Mucosa of stomach (tissue), 1 donor: ENCODE measurements at regions not wholly inside any gene's neighbourhood (a gene's known extent, or its start where the extent isn't known, plus 50 kb on each side); places are given as distances from the start of the nearest gene placed in this dataset.

ENCODE experiments used
- H3K27me3 ChIP-seq: one replicate; pipeline ENCODE4 v1.7.0; 2013; ENCODE audit warnings: mild to moderate bottlenecking, low read length; ENCODE audit not compliant: control insufficient read depth, insufficient read depth
- H3K36me3 ChIP-seq: one replicate; pipeline ENCODE4 v1.7.0; 2013; ENCODE audit warnings: low read length; ENCODE audit not compliant: control insufficient read depth, insufficient read depth
- H3K4me1 ChIP-seq: one replicate; pipeline ENCODE4 v1.7.0; 2013; ENCODE audit warnings: mild to moderate bottlenecking, low read length; ENCODE audit not compliant: control insufficient read depth, insufficient read depth
- H3K4me3 ChIP-seq: one replicate; pipeline ENCODE4 v1.7.0; 2013; ENCODE audit warnings: low read length
- H3K9ac ChIP-seq: one replicate; pipeline ENCODE4 v1.7.0; 2013; ENCODE audit warnings: mild to moderate bottlenecking, low read length, moderate library complexity
- H3K9me3 ChIP-seq: one replicate; pipeline ENCODE4 v1.7.0; 2013; ENCODE audit warnings: mild to moderate bottlenecking, low read length, moderate library complexity; ENCODE audit not compliant: control insufficient read depth
- donor health status: Pancreatic carcinoma.

DNA sequence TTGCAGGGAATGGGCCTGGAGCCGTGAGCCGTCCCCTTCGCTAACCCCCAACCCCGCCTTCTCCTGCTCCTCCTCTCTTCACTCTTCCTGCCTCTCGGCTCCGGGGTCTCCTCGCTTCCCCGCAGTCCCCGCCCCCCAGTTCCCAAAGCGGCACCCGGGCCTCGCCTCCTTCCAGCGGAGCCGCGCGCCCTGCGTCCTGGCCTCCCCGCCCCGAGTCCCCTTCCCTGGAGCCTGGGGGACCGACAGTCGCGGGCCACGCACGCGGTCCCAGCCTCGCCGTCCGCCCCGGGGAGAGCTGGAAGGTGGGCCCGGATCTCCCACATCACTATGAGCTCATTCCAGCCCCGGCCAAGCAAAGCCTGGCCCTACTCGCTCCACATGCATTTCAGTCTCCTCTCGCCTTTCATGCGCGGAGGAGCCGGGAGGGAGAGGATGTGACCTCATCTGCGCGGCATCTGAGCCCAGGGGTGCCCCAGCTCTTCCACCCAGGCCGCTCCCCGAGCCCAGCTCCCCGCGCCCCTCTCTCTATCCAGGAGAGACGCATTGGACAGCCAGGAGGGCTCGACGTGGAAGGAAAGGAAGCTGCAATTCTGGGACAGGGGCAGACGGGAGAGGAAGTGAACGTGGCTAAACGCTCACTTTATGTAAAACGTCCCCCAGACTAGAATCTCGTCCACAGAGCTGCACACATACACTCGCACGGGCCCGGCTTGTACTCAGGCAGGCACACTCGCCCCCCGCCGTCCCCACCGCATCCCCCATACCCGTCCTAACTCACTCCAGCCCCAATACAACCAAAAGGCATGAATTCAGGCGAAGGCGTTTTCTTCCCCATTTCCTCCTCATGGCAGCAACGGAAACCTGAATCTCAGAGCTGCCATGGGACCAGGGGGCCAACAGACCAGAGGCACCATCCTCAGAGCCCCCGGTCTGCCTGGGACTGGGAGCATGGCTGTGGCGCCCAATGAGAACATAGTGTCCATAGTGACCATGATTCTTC is 108.7 kb upstream of the CCND2 start:
- Histone ChIP-seq H3K9ac (peak overlapping the region; percentile 42), H3K27me3 (peaks cover 15% of the 10 kb centered on the region), H3K9me3 (no peaks in the 10 kb centered on the region), H3K4me3 (no peak overlapping the region), H3K36me3 (no peaks in the 10 kb centered on the region), H3K4me1 (no peaks in the 10 kb centered on the region)

DNA sequence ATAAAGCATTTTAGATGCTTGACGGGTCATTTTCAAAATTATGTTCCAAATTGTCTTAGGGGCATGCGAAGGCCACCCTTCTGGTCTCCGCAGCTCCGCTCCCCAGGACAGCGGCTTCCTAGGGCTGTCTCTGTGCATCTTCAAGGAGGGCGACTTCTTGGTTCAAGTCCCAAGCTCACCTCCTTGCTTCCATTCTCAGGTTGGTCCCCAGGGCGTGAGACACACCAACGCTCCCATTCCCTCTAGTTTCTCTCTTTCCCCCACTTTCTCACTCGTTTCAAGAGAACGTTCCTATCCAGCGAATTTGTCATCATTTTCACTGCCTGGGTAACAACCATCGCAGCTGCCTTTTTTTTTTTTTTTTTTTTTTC is 109.4 kb upstream of the CCND2 start:
- Histone ChIP-seq H3K4me1 (no peaks in the 10 kb centered on the region), H3K4me3 (no peak overlapping the region), H3K27me3 (peaks cover 15% of the 10 kb centered on the region), H3K36me3 (no peaks in the 10 kb centered on the region), H3K9me3 (no peaks in the 10 kb centered on the region), H3K9ac (peak overlapping the region; percentile 42)

DNA sequence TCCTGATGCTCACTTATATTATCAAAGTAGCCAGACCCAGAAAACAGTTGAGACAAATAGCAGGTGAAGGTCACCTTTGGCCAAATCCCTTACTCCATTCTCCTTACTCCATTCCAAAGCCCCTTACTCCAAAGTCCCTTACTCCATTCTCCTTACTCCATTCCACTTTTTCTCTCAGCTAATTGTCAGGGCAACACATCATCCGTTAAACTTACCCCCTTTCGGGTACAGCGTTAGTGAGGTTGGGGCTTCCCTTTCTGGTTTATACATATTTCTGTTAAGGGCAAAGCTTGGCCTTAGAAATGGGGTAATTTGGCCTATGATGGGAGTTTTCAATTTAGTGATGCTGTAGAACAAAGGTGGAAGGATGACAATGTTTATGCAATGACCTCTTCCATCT is 111.8 kb upstream of the CCND2 start:
- no peak overlapping the region for H3K9ac ChIP-seq
- H3K36me3 ChIP-seq = no peaks in the 10 kb centered on the region
- H3K27me3 ChIP-seq = peaks cover 15% of the 10 kb centered on the region
- no peaks in the 10 kb centered on the region for H3K9me3 ChIP-seq
- H3K4me1 ChIP-seq = no peaks in the 10 kb centered on the region
- no peak overlapping the region for H3K4me3 ChIP-seq

DNA sequence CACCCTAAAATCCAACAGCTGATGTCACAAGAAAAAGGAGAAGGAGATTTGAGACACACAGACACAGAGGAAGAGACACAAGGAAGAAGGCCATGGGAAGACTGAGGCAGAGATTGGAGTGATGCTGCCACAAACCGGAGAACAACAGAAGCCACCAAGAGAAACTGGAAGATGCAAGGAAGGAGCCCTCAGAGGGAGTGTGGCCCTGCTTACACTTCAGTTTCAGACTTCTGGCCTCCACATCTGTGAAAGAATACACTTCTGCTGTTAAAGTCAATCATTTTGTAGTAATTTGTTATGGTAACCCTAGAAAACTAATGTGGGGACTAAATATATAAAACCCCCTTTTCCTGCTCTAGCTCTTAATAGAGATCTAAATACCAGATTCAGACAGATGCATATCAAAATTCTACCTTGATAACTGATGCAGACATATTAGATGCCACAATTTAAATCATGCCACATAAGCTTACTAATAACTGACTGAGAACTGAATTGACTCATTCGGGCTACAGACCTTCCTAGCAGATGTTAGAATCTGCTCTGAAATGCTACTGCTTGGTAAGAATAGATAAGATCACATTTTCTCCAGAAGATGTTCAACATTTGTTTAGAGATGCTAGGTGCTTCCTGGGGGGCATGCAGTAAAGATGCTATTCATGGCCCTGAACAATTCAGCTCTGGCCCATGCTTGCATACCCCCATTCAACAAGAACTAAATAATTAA is 113.1 kb upstream of the CCND2 start:
- Histone ChIP-seq H3K9ac (no peak overlapping the region), H3K4me3 (no peak overlapping the region), H3K36me3 (no peaks in the 10 kb centered on the region), H3K4me1 (no peaks in the 10 kb centered on the region), H3K9me3 (no peaks in the 10 kb centered on the region), H3K27me3 (peaks cover 12% of the 10 kb centered on the region)

DNA sequence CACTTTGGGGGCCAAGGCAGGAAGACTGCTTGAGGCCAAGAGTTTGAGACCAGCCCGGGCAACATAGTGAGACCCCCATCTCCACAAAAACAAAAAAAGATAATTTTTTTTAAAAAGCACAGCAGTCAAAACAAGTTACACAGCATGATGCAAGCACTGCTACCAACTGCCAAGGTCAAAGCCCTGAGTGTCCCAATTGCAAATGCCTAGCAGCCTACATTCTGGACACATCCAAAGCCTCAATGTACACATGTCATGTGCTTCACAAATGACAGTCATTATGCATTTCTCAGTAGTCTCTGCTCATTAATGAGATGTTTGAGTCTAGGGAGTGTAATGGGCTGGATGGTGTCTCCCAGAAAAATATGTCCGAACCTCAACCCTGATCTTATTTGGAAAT is 113.7 kb upstream of the CCND2 start:
- Histone ChIP-seq H3K9me3 (no peaks in the 10 kb centered on the region), H3K4me1 (no peaks in the 10 kb centered on the region), H3K4me3 (no peak overlapping the region), H3K36me3 (no peaks in the 10 kb centered on the region), H3K27me3 (peaks cover 7% of the 10 kb centered on the region), H3K9ac (no peak overlapping the region)

DNA sequence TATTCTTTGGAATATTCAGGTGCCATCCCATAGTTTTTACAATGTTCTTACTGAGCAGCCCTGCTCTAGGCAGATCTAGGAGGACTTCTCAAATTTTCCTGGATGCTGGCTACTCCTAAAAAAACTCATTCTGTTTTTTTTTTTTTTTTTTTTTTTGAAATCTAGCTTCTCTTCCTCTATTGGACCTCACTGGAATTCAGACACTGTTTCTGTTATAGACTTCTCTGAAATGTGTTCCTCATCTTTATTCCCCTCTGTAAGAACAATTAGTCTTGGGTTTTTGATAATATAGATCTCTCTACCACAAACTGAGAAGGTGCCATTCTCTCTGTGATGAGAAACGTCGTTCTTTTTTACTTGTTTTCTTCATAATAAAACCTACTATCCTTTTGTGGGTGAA is 115.3 kb upstream of the CCND2 start:
- H3K9me3 ChIP-seq = no peaks in the 10 kb centered on the region
- no peaks in the 10 kb centered on the region for H3K27me3 ChIP-seq
- H3K36me3 ChIP-seq = no peaks in the 10 kb centered on the region
- H3K4me3 ChIP-seq = no peak overlapping the region
- H3K4me1 ChIP-seq = peaks cover 6% of the 10 kb centered on the region
- no peak overlapping the region for H3K9ac ChIP-seq

DNA sequence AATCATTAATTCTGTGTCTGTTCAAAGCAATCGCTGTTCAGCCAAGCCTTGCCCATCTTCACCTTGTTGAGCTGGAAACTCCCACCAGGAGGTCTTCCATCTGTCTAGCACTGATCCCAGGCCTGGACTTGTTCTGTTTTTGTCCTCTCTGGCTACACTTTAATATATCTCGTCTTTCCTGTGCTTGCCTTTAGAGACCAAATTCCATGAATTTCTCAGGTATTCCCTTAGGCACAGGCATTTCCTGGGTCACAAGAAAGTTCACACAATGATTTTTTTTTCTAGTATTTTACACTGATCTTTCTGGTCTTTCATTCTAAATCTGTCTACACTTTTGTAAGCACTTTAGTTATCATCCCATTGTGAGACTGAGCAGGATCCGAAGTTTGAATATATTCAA is 116.4 kb upstream of the CCND2 start:
- Histone ChIP-seq H3K36me3 (no peaks in the 10 kb centered on the region), H3K9ac (no peak overlapping the region), H3K4me1 (peaks cover 7% of the 10 kb centered on the region), H3K9me3 (no peaks in the 10 kb centered on the region), H3K27me3 (no peaks in the 10 kb centered on the region), H3K4me3 (no peak overlapping the region)

DNA sequence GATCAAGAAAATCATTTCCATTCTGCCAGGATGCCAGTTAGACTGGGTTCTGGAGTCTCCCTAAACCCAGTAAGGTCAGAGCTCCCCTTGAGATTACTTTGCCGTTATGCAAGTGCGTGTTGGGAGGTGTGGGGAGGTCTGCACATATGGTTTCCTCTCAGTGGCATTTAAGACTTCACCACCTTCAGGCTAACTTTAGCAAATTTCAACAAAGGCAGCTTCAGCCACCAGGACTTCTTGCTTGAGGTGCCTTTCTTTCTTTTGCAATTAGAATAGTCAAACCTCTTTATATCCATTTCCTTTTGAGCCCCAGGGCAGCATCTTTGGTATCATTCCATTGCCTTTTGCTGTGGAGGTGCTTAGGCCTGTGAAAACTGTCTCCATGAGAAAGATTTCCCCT is 117.2 kb upstream of the CCND2 start:
- Histone ChIP-seq H3K4me3 (no peak overlapping the region), H3K9me3 (no peaks in the 10 kb centered on the region), H3K36me3 (no peaks in the 10 kb centered on the region), H3K4me1 (peaks cover 7% of the 10 kb centered on the region), H3K9ac (no peak overlapping the region), H3K27me3 (no peaks in the 10 kb centered on the region)

DNA sequence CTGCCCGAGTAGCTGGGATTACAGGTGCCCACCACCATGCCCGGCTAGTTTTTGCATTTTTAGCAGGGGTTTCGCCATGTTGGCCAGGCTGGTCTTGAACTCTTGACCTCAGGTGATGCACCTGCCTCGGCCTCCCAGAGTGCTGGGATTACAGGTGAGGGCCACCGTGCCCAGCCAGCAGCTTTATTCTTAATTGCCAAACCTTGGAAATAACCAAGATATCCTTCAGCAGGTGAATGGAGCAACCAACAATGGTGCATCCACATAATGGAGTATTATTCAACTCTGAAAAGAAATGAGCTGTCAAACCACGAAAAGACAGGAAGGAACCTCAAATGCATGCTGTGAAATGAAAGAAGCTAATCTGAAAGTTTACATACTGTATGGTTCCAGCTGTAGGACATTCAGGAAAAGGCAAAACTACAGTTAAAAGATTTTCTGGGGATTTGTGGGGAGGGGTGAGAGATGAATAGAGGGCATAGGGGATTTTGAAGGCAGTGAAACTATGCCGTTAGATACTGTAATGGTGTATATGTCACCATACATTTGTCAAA is 118.8 kb upstream of the CCND2 start:
- Histone ChIP-seq H3K27me3 (no peaks in the 10 kb centered on the region), H3K4me3 (no peak overlapping the region), H3K36me3 (no peaks in the 10 kb centered on the region), H3K4me1 (peaks cover 7% of the 10 kb centered on the region), H3K9ac (no peak overlapping the region), H3K9me3 (no peaks in the 10 kb centered on the region)

DNA sequence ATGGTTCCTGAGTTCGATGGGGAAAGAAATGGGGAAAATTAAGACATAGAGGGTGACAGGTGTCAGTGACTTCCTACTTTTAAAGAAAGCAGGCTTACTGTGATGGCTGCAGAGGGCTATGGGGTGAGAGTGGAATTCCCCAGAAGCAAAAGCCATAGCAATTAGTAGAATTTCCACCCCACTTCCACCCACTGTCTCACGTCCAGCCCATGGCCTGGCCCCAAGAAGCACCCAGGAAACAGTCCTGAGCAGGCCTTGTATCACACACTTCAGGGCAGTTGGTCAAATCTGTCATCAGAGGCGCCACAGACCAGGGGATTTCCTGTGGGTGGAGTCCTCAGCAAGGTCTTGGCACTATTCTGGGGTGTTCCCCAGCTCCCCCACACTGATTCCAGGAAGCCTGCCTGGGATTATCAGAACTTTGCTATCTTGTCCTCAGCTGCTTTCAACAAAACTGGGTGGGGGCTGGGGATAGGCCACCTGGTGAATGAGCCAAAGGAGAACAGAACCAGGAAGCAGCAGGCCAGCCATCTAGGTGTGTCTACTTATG is 120.1 kb upstream of the CCND2 start:
- Histone ChIP-seq H3K27me3 (no peaks in the 10 kb centered on the region), H3K4me3 (no peak overlapping the region), H3K36me3 (no peaks in the 10 kb centered on the region), H3K9ac (no peak overlapping the region), H3K9me3 (no peaks in the 10 kb centered on the region), H3K4me1 (peaks cover 7% of the 10 kb centered on the region)

DNA sequence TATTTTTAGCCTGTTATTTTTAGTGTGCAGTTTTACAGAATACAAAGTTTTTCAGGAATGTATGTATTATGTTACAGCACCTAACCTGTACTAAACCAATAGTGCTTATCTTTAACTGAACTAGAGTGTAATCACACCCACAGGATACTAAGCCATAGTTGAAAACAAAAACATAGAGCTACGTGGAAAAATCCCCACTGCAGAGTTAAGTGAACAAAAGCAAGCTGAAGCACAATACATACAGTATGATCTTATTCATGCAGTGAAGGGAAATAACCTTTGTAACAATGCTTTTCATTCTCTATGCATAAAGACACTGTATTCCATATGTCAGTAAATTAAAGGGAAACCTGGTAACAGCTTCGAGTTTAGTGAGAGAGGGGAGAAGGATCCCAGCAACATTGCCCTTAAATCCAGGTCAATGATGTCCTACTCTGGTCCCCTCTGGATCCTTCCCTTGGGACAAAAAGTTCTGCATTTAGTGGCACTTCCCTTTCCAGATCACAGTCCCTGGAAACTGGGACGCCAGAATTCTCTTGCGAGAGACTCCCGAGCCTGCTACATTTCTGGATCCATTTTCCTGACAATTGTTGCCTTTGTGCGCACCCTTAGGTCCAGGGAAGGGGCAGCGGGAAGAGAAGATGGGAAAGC is 121.3 kb upstream of the CCND2 start:
- no peaks in the 10 kb centered on the region for H3K27me3 ChIP-seq
- no peaks in the 10 kb centered on the region for H3K36me3 ChIP-seq
- H3K9ac ChIP-seq = no peak overlapping the region

More for the DNA sequence above, 121.3 kb upstream of the CCND2 start:
- no peak overlapping the region for H3K4me3 ChIP-seq
- H3K4me1 ChIP-seq = peaks cover 7% of the 10 kb centered on the region
- H3K9me3 ChIP-seq = no peaks in the 10 kb centered on the region
